MM.1S (cell line): ENCODE measurements at regions not wholly inside any gene's neighbourhood (a gene's known extent, or its start where the extent isn't known, plus 50 kb on each side); places are given as distances from the start of the nearest gene placed in this dataset.

ENCODE experiments used
- DNase-seq: peaks from one replicate; pipeline ENCODE4 v3.0.0-alpha.2; 2015
- H2AFZ ChIP-seq: fragments of 300-600 bp; sonication (generic); 2 replicates; pipeline ENCODE4 v1.6.0; 2016; ENCODE audit warnings: antibody characterized with exemption, low read length
- H3F3A ChIP-seq: fragments of 300-600 bp; sonication (generic); 2 replicates; pipeline ENCODE4 v1.6.1; 2016; ENCODE audit warnings: mild to moderate bottlenecking, antibody characterized with exemption, low read length, moderate library complexity, mixed read lengths; ENCODE audit not compliant: insufficient read depth
- H3K27ac ChIP-seq: fragments of 300-600 bp; sonication (generic); 2 replicates; pipeline ENCODE4 v1.5.1; 2016; ENCODE audit warnings: mild to moderate bottlenecking, low read length
- H3K27me3 ChIP-seq: fragments of 300-600 bp; sonication (generic); replicated peaks from 2 replicates; pipeline ENCODE4 v1.6.0; 2016; ENCODE audit warnings: low read length; ENCODE audit not compliant: insufficient read depth
- H3K36me3 ChIP-seq: fragments of 300-600 bp; sonication (generic); replicated peaks from 2 replicates; pipeline ENCODE4 v1.6.1; 2016; ENCODE audit warnings: mild to moderate bottlenecking, low read length, mixed read lengths; ENCODE audit not compliant: insufficient read depth
- H3K4me1 ChIP-seq: fragments of 300-600 bp; sonication (generic); 2 replicates; pipeline ENCODE4 v1.6.1; 2016; ENCODE audit warnings: low read length, mixed read lengths
- H3K4me2 ChIP-seq: fragments of 300-600 bp; sonication (generic); 2 replicates; pipeline ENCODE4 v1.6.0; 2016; ENCODE audit warnings: low read depth, low read length
- H3K4me3 ChIP-seq: fragments of 300-600 bp; sonication (generic); 2 replicates; pipeline ENCODE4 v1.5.1; 2016; ENCODE audit warnings: low read length, mixed read lengths
- H3K79me2 ChIP-seq: fragments of 300-600 bp; sonication (generic); 2 replicates; pipeline ENCODE4 v1.6.1; 2016; ENCODE audit warnings: mixed run types, low read length, mixed read lengths
- H3K9ac ChIP-seq: fragments of 300-600 bp; sonication (generic); 2 replicates; pipeline ENCODE4 v1.6.1; 2016; ENCODE audit warnings: low read length, mixed read lengths
- H3K9me2 ChIP-seq: fragments of 300-600 bp; sonication (generic); replicated peaks from 2 replicates; pipeline ENCODE4 v1.6.1; 2016; ENCODE audit warnings: mild to moderate bottlenecking, low read length, mixed read lengths; ENCODE audit not compliant: insufficient read depth
- H3K9me3 ChIP-seq: fragments of 300-600 bp; sonication (generic); replicated peaks from 2 replicates; pipeline ENCODE4 v1.6.1; 2016; ENCODE audit warnings: mild to moderate bottlenecking, low read length, mixed read lengths; ENCODE audit not compliant: insufficient read depth
- H4K20me1 ChIP-seq: fragments of 300-600 bp; sonication (generic); 2 replicates; pipeline ENCODE4 v1.6.1; 2016; ENCODE audit warnings: mild to moderate bottlenecking, low read length, moderate library complexity, mixed read lengths; ENCODE audit not compliant: insufficient read depth
- CTCF ChIP-seq: fragments of 300-600 bp; sonication (generic); IDR thresholded peaks from 2 replicates; pipeline ENCODE4 v1.5.1; 2016; ENCODE audit warnings: antibody characterized with exemption, low read length, mixed read lengths
- EZH2 ChIP-seq: fragments of 300-600 bp; sonication (generic); optimal IDR thresholded peaks from 2 replicates; pipeline ENCODE3; 2017; ENCODE audit warnings: low read depth, mild to moderate bottlenecking, antibody characterized with exemption, low read length, mixed read lengths
- EZH2phosphoT487 ChIP-seq: fragments of 300-600 bp; sonication (generic); IDR thresholded peaks from 2 replicates; pipeline ENCODE4 v1.6.1; 2018; ENCODE audit warnings: antibody characterized with exemption, low read length

- no peaks in the 10 kb centered on the region for H3K9me3 ChIP-seq
- H3K4me3 ChIP-seq: no peak overlapping the region
- no peaks in the 10 kb centered on the region for H4K20me1 ChIP-seq
- H3K79me2 ChIP-seq: no peaks in the 10 kb centered on the region
- H3K27ac ChIP-seq: no peak overlapping the region
- no peaks in the 10 kb centered on the region for H3K9me2 ChIP-seq
- no peak overlapping the region for H3K4me2 ChIP-seq
- H3K27me3 ChIP-seq: no peaks in the 10 kb centered on the region
- H2AFZ ChIP-seq: no peak overlapping the region
- DNase-seq: no peak
- H3F3A ChIP-seq: no peaks in the 10 kb centered on the region
- no peak for TF ChIP-seq CTCF
- no peak for TF ChIP-seq EZH2
- no peak for TF ChIP-seq EZH2phosphoT487
- no peaks in the 10 kb centered on the region for H3K4me1 ChIP-seq
- no peak overlapping the region for H3K9ac ChIP-seq
- H3K36me3 ChIP-seq: no peaks in the 10 kb centered on the region
These were observed 961.6 kb upstream of the MIR17HG start for GRCh38 chr13:90385781-90386489.

GRCh38 chr13:90388887-90389452, 958.5 kb upstream of the MIR17HG start:
- Histone ChIP-seq H3K9me3 (no peaks in the 10 kb centered on the region), H3K9ac (no peak overlapping the region), H3F3A (no peaks in the 10 kb centered on the region), H3K4me3 (no peak overlapping the region), H2AFZ (no peak overlapping the region), H3K79me2 (no peaks in the 10 kb centered on the region), H3K27ac (no peak overlapping the region), H3K27me3 (no peaks in the 10 kb centered on the region), H3K36me3 (no peaks in the 10 kb centered on the region), H4K20me1 (no peaks in the 10 kb centered on the region), H3K9me2 (no peaks in the 10 kb centered on the region), H3K4me1 (no peaks in the 10 kb centered on the region), H3K4me2 (no peak overlapping the region)
- DNase-seq: no peak
- TF ChIP-seq EZH2: no peak
- TF ChIP-seq CTCF: no peak
- no peak for TF ChIP-seq EZH2phosphoT487

- H3K4me2 ChIP-seq: no peak overlapping the region
- no peaks in the 10 kb centered on the region for H3K36me3 ChIP-seq
- H2AFZ ChIP-seq: no peak overlapping the region
- H3K4me1 ChIP-seq: no peaks in the 10 kb centered on the region
- no peaks in the 10 kb centered on the region for H3K9me2 ChIP-seq
- H3K27ac ChIP-seq: no peak overlapping the region
- no peaks in the 10 kb centered on the region for H3K27me3 ChIP-seq
- TF ChIP-seq CTCF: no peak
- no peak for TF ChIP-seq EZH2
- no peak for TF ChIP-seq EZH2phosphoT487
- no peaks in the 10 kb centered on the region for H3K9me3 ChIP-seq
- H3F3A ChIP-seq: no peaks in the 10 kb centered on the region
- H3K9ac ChIP-seq: no peak overlapping the region
- no peak for DNase-seq
- H4K20me1 ChIP-seq: no peaks in the 10 kb centered on the region
- no peak overlapping the region for H3K4me3 ChIP-seq
- no peaks in the 10 kb centered on the region for H3K79me2 ChIP-seq
These were observed 958.0 kb upstream of the MIR17HG start for GRCh38 chr13:90389537-90389936.
